Heart right ventricle (tissue), 16 donors: ENCODE measurements at regions not wholly inside any gene's neighbourhood (a gene's known extent, or its start where the extent isn't known, plus 50 kb on each side); places are given as distances from the start of the nearest gene placed in this dataset.

Experiments used
- ATAC-seq, 8 donors: fragments of 200-7000 bp; cut with Tn5 transposase; one replicate each; pipeline ENCODE4 v1.9.1; 2020; ENCODE audit warnings: mild to moderate bottlenecking in 8 of 8, moderate library complexity in 8 of 8, moderate number of reproducible peaks in 1 of 8
- DNase-seq, 2 donors: peaks; one replicate each; pipeline ENCODE4 v3.0.0-alpha.2; 2020
- H3K27ac ChIP-seq, 10 donors: fragments of 200-600 bp; sonication (generic) in 2 of 10; one replicate each; pipeline versions ENCODE4 v1.5.0 to v1.8.0; 2020 to 2022; ENCODE audit warnings: mild to moderate bottlenecking in 3 of 10
- H3K27me3 ChIP-seq, 7 donors: fragments of 200-600 bp; one replicate each; pipeline ENCODE4 v1.8.0; 2021 to 2022; ENCODE audit warnings: mild to moderate bottlenecking in 2 of 7
- H3K36me3 ChIP-seq, 9 donors: fragments of 200-600 bp; sonication (generic) in 1 of 9; one replicate each; pipeline versions ENCODE4 v1.5.0 to v1.8.0; 2020 to 2022; ENCODE audit warnings: mild to moderate bottlenecking in 2 of 9
- H3K4me1 ChIP-seq, 9 donors: fragments of 200-600 bp; sonication (generic) in 1 of 9; one replicate each; pipeline versions ENCODE4 v1.5.0 to v1.8.0; 2020 to 2022; ENCODE audit warnings: mild to moderate bottlenecking in 4 of 9
- H3K4me3 ChIP-seq, 10 donors: fragments of 200-600 bp; sonication (generic) in 2 of 10; one replicate each; pipeline versions ENCODE4 v1.5.0 to v1.8.0; 2020 to 2022; ENCODE audit warnings: mild to moderate bottlenecking in 7 of 10, moderate library complexity in 2 of 10
- H3K9me3 ChIP-seq, 11 donors: fragments of 200-600 bp in 10 of 11; sonication (generic) in 2 of 11; one replicate each; pipeline versions ENCODE4 v1.5.0 to v1.8.0; 2013 to 2022; ENCODE audit warnings: mild to moderate bottlenecking in 2 of 11, control low read depth in 1 of 11, moderate library complexity in 1 of 11
- WGBS, 2 donors: extraction: QIAGEN DNeasy Blood & Tissue Kit; methylation state at CpG; one replicate each; pipeline ENCODE4 v1.1.7; 2013; ENCODE audit warnings: inconsistent platforms in 1 of 2; 5-methylcytosine and 5-hydroxymethylcytosine counted together
- intact Hi-C, 10 donors: fragments of 100-400 bp; cut with DNase I; formaldehyde crosslinking; loops; one replicate each; pipeline versions ENCODE4 v1.11.1 to v1.14.2; 2022
- TF ChIP-seq, protein P1 (sequence below), 9 donors: fragments of 200-600 bp; sonication (generic) in 2 of 9; IDR thresholded peaks; one replicate each; pipeline versions ENCODE4 v1.5.0 to v1.8.0; 2021 to 2022; ENCODE audit warnings: antibody characterized with exemption in 9 of 9, mild to moderate bottlenecking in 5 of 9, moderate library complexity in 1 of 9
- donor health status: Arrhythmogenic right ventricular cardiomyopathy.
- donor health status: ischemic (EF 13 %, LVEDD 7.1; RV severe dilation, severe dysfunction).
- donor health status: healthy with polysubstance abuse.
- donor health status: DM: no; HTN: yes; CAD: no.
- donor health status: DM: no; HTN: no; CAD: no.
- donor health status: ischemic (EF 25% LVEDD 6.9; RV normal size, moderate dysfunction).
- donor health status: ischemic (EF 25% LVEDD 5.7; RV mildly dilated, moderate dysfunction).
- donor health status: healthy.
- donor health status: DM: yes; HTN: yes; CAD: no.
- donor health status: Ischemic cardiomyopathy.
- donor health status: ischemic (EF 35%, LVEDD 5.7; RV mildly dilated, moderate dysfunction).
- donor health status: nonischemic (EF 11% LVEDD 7.7; RV severe dilation, severe dysfunction).
- donor health status: DM: yes; HTN: yes; CAD: no.
- donor health status: PGD.
- donor health status: ischemic (EF 29% LVEDD 5.4; RV normal size, mild dysfunction).
- donor health status: nonischemic (EF 23%, LVEDD 6.1; RV moderate dilation, normal function).

DNA sequence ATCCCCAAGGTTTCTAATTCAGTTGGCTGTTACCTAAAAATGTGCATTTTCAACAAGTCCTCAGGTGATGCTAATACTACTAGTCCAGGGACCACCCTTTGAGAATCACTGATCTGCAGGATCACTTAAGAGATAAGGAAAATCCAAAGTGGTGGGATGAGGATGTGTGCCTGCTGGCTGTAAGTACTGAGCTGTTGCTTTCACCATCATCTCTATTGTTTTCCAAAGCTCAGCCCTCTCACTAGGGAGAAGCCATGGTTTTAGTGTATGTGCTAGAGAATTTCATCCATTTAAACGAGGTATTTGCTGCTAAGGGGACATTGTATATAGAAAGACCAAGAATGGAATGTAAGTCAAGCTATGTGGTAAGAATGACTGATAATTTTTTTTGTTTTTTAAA lies 202.3 kb downstream of the KIF21A start:
- no peak overlapping the region for H3K4me3 ChIP-seq

DNA sequence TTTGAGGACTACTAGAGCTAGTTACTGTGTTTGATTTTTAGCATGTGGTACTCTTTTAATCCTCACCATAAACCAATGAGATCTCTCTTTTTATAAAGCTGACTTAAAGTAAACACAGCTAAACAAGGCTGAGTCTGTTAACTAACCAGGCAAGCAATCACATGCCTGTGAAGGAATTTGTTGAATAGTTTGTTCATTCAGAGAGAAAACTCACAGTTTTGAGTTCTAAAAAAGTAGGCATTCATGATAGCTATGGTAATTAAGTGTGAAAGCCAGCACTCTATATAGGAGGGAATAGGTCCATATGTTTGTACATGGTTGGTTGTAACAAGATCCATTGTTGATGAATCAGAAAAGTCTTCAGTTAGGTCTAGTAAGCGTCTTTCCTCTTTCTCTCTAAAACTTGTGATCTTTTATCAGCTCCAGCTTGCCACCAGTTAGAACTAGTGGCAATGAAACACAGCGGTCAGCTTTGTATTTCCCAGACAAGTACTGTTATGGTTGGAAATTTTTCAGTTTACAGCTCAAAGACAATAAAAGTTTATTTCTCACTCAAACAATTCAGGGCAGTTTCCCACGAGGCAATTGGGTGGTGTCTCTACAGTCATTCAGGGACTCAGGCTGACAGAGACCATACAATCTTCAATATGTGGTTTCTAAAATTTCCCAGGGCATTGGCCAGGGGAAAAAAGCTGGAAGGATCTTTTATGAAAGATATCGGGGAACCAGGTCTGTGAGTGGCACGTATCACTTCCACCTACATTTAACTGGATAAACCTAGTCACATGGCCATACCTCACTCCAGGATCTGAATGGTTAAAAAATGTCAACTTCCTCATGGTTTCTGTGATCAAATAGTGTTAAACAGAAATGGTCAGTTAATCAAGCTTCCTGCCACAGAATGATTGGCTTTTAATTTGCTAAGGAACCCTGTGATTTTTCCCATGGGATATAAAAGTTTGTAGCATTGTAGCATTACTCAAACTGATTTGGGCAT lies 203.1 kb downstream of the KIF21A start:
- H3K27ac ChIP-seq = no peak overlapping the region
- TF ChIP-seq, protein P1, sequence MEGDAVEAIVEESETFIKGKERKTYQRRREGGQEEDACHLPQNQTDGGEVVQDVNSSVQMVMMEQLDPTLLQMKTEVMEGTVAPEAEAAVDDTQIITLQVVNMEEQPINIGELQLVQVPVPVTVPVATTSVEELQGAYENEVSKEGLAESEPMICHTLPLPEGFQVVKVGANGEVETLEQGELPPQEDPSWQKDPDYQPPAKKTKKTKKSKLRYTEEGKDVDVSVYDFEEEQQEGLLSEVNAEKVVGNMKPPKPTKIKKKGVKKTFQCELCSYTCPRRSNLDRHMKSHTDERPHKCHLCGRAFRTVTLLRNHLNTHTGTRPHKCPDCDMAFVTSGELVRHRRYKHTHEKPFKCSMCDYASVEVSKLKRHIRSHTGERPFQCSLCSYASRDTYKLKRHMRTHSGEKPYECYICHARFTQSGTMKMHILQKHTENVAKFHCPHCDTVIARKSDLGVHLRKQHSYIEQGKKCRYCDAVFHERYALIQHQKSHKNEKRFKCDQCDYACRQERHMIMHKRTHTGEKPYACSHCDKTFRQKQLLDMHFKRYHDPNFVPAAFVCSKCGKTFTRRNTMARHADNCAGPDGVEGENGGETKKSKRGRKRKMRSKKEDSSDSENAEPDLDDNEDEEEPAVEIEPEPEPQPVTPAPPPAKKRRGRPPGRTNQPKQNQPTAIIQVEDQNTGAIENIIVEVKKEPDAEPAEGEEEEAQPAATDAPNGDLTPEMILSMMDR (IDR thresholded peaks at IDR 0.05) = no peak
- H3K27me3 ChIP-seq = no peaks in the 10 kb centered on the region
- H3K9me3 ChIP-seq = no peaks in the 10 kb centered on the region
- intact Hi-C loops = no loop called here
- no peak overlapping the region for H3K4me3 ChIP-seq
- H3K36me3 ChIP-seq = no peaks in the 10 kb centered on the region
- no peak for DNase-seq
- 55 to 68% methylated on average over 5 of the region's 5 CpGs for WGBS, 2 donors
- no peaks in the 10 kb centered on the region for H3K4me1 ChIP-seq
- no peak for ATAC-seq

More for the DNA sequence above, 202.3 kb downstream of the KIF21A start:
- H3K9me3 ChIP-seq = no peaks in the 10 kb centered on the region
- ATAC-seq = no peak
- H3K4me1 ChIP-seq = no peaks in the 10 kb centered on the region
- TF ChIP-seq, protein P1 (IDR thresholded peaks at IDR 0.05) = no peak
- DNase-seq = no peak
- H3K27ac ChIP-seq = no peak overlapping the region
- H3K27me3 ChIP-seq = no peaks in the 10 kb centered on the region
- intact Hi-C loops = no loop called here
- 41 to 43% methylated on average over 1 of the region's 1 CpG for WGBS, 2 donors
- no peaks in the 10 kb centered on the region for H3K36me3 ChIP-seq

DNA sequence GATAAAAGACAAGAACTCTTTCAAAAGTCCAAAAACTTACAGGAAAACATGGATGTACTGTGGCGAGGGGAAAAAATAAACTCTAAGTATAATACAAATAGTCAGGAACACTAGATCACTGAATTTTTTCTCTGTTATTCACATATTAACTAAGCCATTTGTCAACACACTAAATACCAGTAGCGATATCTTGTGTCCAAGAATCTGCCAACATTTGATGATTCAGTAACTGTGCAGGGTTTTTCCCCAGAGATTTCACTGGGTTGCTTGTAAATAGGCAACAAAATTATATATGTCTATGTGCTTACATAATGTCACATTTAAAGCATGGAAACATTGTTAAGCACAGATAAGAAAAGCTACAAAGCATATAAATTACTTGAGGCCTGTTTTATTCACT lies 205.9 kb downstream of the KIF21A start:
- intact Hi-C loops = no loop called here
- H3K4me1 ChIP-seq = no peaks in the 10 kb centered on the region
- DNase-seq (no peak), ATAC-seq (no peak)
- H3K9me3 ChIP-seq = no peaks in the 10 kb centered on the region
- TF ChIP-seq, protein P1 (IDR thresholded peaks at IDR 0.05) = no peak
- H3K27me3 ChIP-seq = no peaks in the 10 kb centered on the region
- no peaks in the 10 kb centered on the region for H3K36me3 ChIP-seq
- no peak overlapping the region for H3K27ac ChIP-seq
- WGBS, 2 donors = 61 to 86% methylated on average over 2 of the region's 2 CpGs
- H3K4me3 ChIP-seq = no peak overlapping the region

DNA sequence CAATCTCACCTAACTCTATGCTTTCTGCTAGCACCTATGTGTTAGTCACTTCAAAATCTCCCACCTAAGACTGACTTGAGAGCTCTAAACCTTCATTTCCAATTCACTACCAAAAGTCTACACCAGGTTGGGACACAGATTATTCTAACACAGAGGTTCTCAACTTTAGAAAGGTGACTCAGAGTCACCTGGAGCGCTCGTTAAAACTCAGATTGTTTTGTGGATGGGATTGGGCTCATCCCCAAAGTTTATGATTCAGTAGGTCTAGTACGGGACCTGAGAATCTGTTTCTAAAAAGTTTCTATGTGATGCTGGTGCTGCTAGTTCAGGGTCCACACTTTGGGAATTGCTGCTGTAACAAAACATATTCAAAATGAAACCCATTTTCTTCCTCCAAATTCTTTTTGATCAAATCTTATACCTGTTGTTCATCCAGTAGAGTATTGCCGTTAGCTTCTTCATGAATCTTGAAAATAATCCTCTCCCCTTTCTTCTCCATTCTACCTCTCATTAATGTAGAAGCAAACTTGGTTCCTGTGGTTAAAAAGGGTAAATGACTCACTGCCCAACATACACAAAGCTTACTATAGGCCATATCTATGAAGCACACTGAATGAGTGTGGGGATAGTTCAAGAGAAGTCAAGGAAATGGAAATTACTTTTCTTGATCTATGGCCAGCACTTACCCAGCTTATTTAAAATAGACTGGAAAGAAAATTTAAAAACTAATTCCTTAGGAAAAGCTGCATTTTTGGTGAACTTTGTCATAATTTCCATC lies 206.7 kb downstream of the KIF21A start:
- H3K4me1 ChIP-seq = no peaks in the 10 kb centered on the region
- H3K9me3 ChIP-seq = no peaks in the 10 kb centered on the region
- TF ChIP-seq, protein P1 (IDR thresholded peaks at IDR 0.05) = no peak
- no peak overlapping the region for H3K27ac ChIP-seq
- no peaks in the 10 kb centered on the region for H3K27me3 ChIP-seq
- DNase-seq (no peak), ATAC-seq (no peak)
- intact Hi-C loops = no loop called here
- WGBS, 2 donors = 88 to 92% methylated on average over 4 of the region's 4 CpGs
- no peaks in the 10 kb centered on the region for H3K36me3 ChIP-seq
- no peak overlapping the region for H3K4me3 ChIP-seq
